HEK293 (cell line): ENCODE measurements at regions not wholly inside any gene's neighbourhood (a gene's known extent, or its start where the extent isn't known, plus 50 kb on each side); places are given as distances from the start of the nearest gene placed in this dataset.

ENCODE experiments used
- CTCF ChIA-PET: fragments of 350-600 bp; formaldehyde crosslinking; extraction: SDS; loops from one replicate; lab custom pipeline; 2021; ENCODE audit warnings: antibody characterized with exemption; lab: Yijun Ruan, JAX
- POLR2A ChIA-PET: fragments of 300-600 bp; formaldehyde crosslinking; extraction: SDS; loops from one replicate; lab custom pipeline; 2020; ENCODE audit warnings: antibody characterized with exemption, inconsistent platforms; lab: Yijun Ruan, JAX
- H3K27ac ChIP-seq: fragments of 200-500 bp; sonication (Bioruptor generic); 2 replicates; pipeline ENCODE4 v1.5.1; 2014; ENCODE audit warnings: low read depth, low read length, control low read depth, inconsistent platforms; ENCODE audit errors: extremely low read depth
- H3K36me3 ChIP-seq, 2 experiments: fragments of 200-500 bp in 1 of 2; sonication (Bioruptor generic) in 1 of 2; 1 replicate in 1 of 2; 2 replicates in 1 of 2; pipeline ENCODE4 v1.5.1; 2014 to 2017; ENCODE audit warnings: inconsistent platforms in 2 of 2, low read length in 2 of 2; ENCODE audit not compliant: control insufficient read depth in 2 of 2, insufficient read depth in 1 of 2
- H3K4me1 ChIP-seq: fragments of 200-500 bp; sonication (Bioruptor generic); 2 replicates; pipeline ENCODE4 v1.5.1; 2014; ENCODE audit warnings: mild to moderate bottlenecking, low read length, inconsistent platforms; ENCODE audit not compliant: control insufficient read depth, insufficient read depth
- H3K4me3 ChIP-seq: 2 replicates; pipeline ENCODE4 v1.5.1; 2011; ENCODE audit warnings: low read depth, mild to moderate bottlenecking, control low read depth, low read length, moderate library complexity
- H3K9me3 ChIP-seq: fragments of 200-500 bp; sonication (Bioruptor generic); 2 replicates; pipeline ENCODE4 v1.5.1; 2014; ENCODE audit warnings: low read depth, low read length, inconsistent platforms; ENCODE audit not compliant: control insufficient read depth, insufficient read depth
- EGR2 ChIP-seq: fragments of 450-650 bp; formaldehyde crosslinking; IDR thresholded peaks from 2 replicates; pipeline ENCODE4 v1.5.1; 2016; ENCODE audit warnings: low read depth, missing biosample characterization, missing genetic modification characterization
- GLI2 ChIP-seq: fragments of 450-650 bp; formaldehyde crosslinking; IDR thresholded peaks from 2 replicates; pipeline ENCODE4; 2017; ENCODE audit warnings: missing biosample characterization, missing genetic modification characterization, low read depth, borderline replicate concordance
- GLIS1 ChIP-seq: fragments of 450-650 bp; formaldehyde crosslinking; IDR thresholded peaks from 2 replicates; pipeline ENCODE4 v1.5.1; 2016; ENCODE audit warnings: missing biosample characterization, missing genetic modification characterization
- KLF1 ChIP-seq: fragments of 450-650 bp; formaldehyde crosslinking; IDR thresholded peaks from 2 replicates; pipeline ENCODE4 v1.5.1; 2016; ENCODE audit warnings: missing biosample characterization, missing genetic modification characterization
- MEIS1 ChIP-seq: sonication (generic); formaldehyde crosslinking; IDR thresholded peaks from 2 replicates; pipeline ENCODE4 v1.8.1; 2022; ENCODE audit warnings: missing genetic modification reagents, mild to moderate bottlenecking, borderline replicate concordance
- OSR2 ChIP-seq: fragments of 450-650 bp; formaldehyde crosslinking; IDR thresholded peaks from 2 replicates; pipeline ENCODE4 v1.5.1; 2016; ENCODE audit warnings: missing biosample characterization, missing genetic modification characterization
- SP3 ChIP-seq: fragments of 450-650 bp; formaldehyde crosslinking; IDR thresholded peaks from 2 replicates; pipeline ENCODE4 v1.5.1; 2016; ENCODE audit warnings: missing biosample characterization, missing genetic modification characterization
- ZFHX2 ChIP-seq: fragments of 450-650 bp; formaldehyde crosslinking; conservative IDR thresholded peaks from 2 replicates; pipeline ENCODE4 v1.5.1; 2016; ENCODE audit warnings: missing biosample characterization, missing genetic modification characterization
- ZFP3 ChIP-seq: fragments of 450-650 bp; formaldehyde crosslinking; IDR thresholded peaks from 2 replicates; pipeline ENCODE4 v1.5.1; 2016; ENCODE audit warnings: low read depth, missing biosample characterization, missing genetic modification characterization
- ZIC2 ChIP-seq: fragments of 450-650 bp; formaldehyde crosslinking; IDR thresholded peaks from 2 replicates; pipeline ENCODE4 v1.5.1; 2016; ENCODE audit warnings: missing biosample characterization, missing genetic modification characterization
- ZNF174 ChIP-seq: fragments of 450-650 bp; formaldehyde crosslinking; IDR thresholded peaks from 2 replicates; pipeline ENCODE4 v1.5.0; 2017; ENCODE audit warnings: missing biosample characterization, mild to moderate bottlenecking, missing genetic modification characterization
- ZNF202 ChIP-seq: fragments of 450-650 bp; formaldehyde crosslinking; IDR thresholded peaks from 2 replicates; pipeline ENCODE4 v1.5.1; 2016; ENCODE audit warnings: missing biosample characterization, missing genetic modification characterization, borderline replicate concordance
- ZNF292 ChIP-seq: fragments of 450-650 bp; formaldehyde crosslinking; IDR thresholded peaks from 2 replicates; pipeline ENCODE4 v1.5.1; 2016; ENCODE audit warnings: low read depth, missing biosample characterization, missing genetic modification characterization, borderline replicate concordance
- ZNF341 ChIP-seq: fragments of 450-650 bp; formaldehyde crosslinking; IDR thresholded peaks from 2 replicates; pipeline ENCODE4; 2016; ENCODE audit warnings: low read depth, missing biosample characterization, missing genetic modification characterization
- ZNF433 ChIP-seq: fragments of 450-650 bp; formaldehyde crosslinking; IDR thresholded peaks from 2 replicates; pipeline ENCODE4 v1.5.1; 2016; ENCODE audit warnings: missing biosample characterization, missing genetic modification characterization, low read depth
- ZNF530 ChIP-seq: fragments of 450-650 bp; formaldehyde crosslinking; IDR thresholded peaks from 2 replicates; pipeline ENCODE4 v1.5.1; 2016; ENCODE audit warnings: low read depth, missing biosample characterization, missing genetic modification characterization
- TF ChIP-seq, protein P1 (sequence below): IDR thresholded peaks from 2 replicates; pipeline ENCODE4 v1.6.1; 2011; ENCODE audit warnings: mild to moderate bottlenecking, low read depth, low read length, borderline replicate concordance
- TF ChIP-seq, protein P2 (sequence below): fragments of 450-650 bp; formaldehyde crosslinking; IDR thresholded peaks from 2 replicates; pipeline ENCODE4 v1.5.1; 2016; ENCODE audit warnings: missing biosample characterization, missing genetic modification characterization

DNA sequence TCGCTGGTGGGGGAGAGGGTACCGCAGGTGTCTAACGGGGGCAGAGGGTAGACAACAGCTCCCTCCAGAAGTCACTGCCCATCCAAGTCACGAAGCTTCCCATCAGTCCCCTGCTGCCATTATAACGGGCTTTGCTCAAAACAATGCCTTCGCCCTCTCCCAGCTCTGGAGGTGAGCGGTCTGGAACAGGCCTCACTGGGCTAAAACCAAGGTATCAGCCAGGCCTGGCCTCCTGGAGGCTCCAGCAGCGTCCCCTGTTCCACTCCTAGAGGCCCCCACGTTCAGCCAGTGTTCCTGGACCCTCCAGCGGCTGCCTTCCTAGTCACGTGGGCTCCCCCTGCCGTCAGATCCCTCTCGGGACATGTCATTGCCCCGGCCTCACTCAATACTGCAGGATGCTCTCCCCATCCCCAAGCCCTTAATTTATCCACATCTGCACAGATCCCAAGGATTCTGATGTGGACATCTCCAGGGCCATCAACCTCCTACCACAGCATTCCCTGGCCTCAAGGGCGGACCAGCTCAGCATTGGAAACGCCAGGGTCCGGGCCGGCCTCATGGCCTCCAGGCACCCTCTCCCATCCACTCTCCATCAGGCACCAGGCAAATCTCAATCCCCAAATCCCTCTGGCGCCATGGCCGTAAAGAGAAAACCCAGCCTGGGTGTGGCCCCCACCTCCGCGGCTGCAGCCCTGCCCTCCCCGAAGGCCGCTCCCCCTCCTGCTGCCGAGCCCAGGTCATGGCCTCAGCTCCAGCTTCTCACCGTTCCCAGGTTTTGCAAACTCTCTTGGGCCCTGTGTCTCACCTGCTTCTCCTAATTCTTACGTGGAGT, 104.1 kb upstream of the FAM20C start:
- ChIA-PET CTCF (interaction anchor here (0.6 kb wide), 1 partner anchor 20 kb away, joined by 3 read pairs; no protein-coding TSS in a partner anchor), POLR2A (no interaction called here)
- Histone ChIP-seq H3K9me3 (no peaks in the 10 kb centered on the region), H3K4me3 (no peak overlapping the region), H3K36me3 (no peaks in the 10 kb centered on the region), H3K27ac (no peak overlapping the region), H3K4me1 (no peaks in the 10 kb centered on the region)
- TF ChIP-seq ZNF341 (tag by site-specific recombination) (no peak), KLF1 (tag by site-specific recombination) (peak; percentile 63)

DNA sequence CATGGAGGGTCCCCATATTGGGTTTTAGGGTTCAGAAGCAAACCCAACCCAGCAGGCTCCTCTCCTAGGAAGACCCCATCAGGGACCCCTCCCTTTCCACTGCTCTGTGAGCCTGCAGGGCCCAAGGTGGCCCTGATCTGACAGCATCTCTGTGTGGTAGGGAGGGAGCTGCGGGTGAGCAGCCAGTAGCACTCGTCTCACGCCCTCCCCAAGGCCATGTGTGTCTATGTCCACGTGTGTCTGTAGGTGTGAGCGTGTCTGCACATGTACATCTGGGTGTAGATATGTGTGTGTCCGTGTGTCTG, 103.5 kb upstream of the FAM20C start:
- Histone ChIP-seq H3K4me1 (no peaks in the 10 kb centered on the region), H3K9me3 (no peaks in the 10 kb centered on the region), H3K4me3 (no peak overlapping the region), H3K36me3 (no peaks in the 10 kb centered on the region), H3K27ac (no peak overlapping the region)
- no peak for TF ChIP-seq ZFP3 (tag by site-specific recombination)
- no peak for TF ChIP-seq ZNF174 (tag by site-specific recombination)
- no peak for TF ChIP-seq ZNF292
- CTCF ChIA-PET = no interaction called here
- POLR2A ChIA-PET = no interaction called here

DNA sequence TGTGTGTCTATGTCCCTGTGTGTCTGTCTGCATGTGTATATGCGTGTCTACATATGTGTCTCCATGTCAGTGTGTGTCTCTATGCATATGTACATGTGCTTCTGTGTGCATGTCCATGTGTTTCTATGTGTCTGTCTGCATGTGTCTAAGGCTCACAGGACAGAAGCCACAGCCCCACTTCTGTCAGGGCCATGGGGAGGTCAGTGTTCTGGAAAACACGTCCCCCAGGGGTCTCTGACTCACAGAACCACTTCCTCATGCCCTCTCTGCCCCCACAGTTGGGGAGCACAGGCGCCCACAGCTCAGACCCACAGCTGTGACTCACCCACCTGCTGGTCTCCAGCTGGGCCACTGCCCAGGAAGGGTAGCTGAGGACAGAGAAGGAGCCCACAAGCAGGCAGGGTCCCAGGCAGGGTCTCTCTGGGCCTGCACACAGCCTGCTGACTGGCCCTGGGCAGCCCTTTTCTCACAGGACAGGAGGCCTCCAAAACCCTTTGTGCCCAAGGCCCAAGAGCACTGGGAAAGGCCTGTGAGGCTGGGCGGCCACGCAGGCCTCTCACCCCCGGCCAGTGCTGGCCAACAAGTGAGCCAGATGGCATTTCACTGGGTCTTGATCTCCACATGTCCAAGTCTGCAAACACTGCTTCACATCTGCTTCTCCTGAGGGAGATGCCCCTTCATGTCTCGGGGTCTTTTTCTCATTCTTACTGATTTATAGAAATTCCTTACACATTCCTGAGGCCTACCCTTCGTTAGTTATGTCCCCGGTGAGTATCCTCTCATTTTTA, 102.9 kb upstream of the FAM20C start:
- ChIA-PET POLR2A (no interaction called here), CTCF (no interaction called here)
- Histone ChIP-seq H3K36me3 (no peaks in the 10 kb centered on the region), H3K27ac (no peak overlapping the region), H3K4me3 (no peak overlapping the region), H3K9me3 (no peaks in the 10 kb centered on the region), H3K4me1 (no peaks in the 10 kb centered on the region)
- TF ChIP-seq, protein P1, sequence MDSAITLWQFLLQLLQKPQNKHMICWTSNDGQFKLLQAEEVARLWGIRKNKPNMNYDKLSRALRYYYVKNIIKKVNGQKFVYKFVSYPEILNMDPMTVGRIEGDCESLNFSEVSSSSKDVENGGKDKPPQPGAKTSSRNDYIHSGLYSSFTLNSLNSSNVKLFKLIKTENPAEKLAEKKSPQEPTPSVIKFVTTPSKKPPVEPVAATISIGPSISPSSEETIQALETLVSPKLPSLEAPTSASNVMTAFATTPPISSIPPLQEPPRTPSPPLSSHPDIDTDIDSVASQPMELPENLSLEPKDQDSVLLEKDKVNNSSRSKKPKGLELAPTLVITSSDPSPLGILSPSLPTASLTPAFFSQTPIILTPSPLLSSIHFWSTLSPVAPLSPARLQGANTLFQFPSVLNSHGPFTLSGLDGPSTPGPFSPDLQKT = no peak
- TF ChIP-seq ZNF433 (no peak), ZNF530 (tag by site-specific recombination) (no peak), ZFHX2 (tag by site-specific recombination) (peak; percentile 79), MEIS1 (CRISPR knock-in tag) (no peak), ZNF202 (no peak), EGR2 (peak; percentile 47; the same call in 1 of the 2 replicates), GLIS1 (peak; percentile 84), ZIC2 (peak; percentile 96), OSR2 (tag by site-specific recombination) (no peak), GLI2 (tag by site-specific recombination) (no peak), SP3 (tag by site-specific recombination) (no peak)
- TF ChIP-seq, protein P2, sequence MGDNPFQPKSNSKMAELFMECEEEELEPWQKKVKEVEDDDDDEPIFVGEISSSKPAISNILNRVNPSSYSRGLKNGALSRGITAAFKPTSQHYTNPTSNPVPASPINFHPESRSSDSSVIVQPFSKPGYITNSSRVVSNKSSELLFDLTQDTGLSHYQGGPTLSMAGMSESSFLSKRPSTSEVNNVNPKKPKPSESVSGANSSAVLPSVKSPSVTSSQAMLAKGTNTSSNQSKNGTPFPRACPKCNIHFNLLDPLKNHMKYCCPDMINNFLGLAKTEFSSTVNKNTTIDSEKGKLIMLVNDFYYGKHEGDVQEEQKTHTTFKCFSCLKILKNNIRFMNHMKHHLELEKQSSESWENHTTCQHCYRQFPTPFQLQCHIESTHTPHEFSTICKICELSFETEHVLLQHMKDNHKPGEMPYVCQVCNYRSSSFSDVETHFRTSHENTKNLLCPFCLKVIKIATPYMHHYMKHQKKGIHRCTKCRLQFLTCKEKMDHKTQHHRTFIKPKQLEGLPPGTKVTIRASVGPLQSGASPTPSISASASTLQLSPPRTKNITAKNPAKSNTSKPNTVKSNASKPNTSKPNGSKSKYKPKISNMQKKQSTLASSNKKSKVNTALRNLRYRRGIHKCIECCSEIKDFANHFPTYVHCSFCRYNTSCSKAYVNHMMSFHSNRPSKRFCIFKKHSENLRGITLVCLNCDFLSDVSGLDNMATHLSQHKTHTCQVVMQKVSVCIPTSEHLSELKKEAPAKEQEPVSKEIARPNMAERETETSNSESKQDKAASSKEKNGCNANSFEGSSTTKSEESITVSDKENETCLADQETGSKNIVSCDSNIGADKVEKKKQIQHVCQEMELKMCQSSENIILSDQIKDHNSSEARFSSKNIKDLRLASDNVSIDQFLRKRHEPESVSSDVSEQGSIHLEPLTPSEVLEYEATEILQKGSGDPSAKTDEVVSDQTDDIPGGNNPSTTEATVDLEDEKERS (tag by site-specific recombination) = no peak
